HEK293T (cell line): ENCODE measurements at regions not wholly inside any gene's neighbourhood (a gene's known extent, or its start where the extent isn't known, plus 50 kb on each side); places are given as distances from the start of the nearest gene placed in this dataset.
"Not testable (repeated sequence)": the region's sequence is repeated elsewhere in the genome, so short reads cannot be mapped to it uniquely, and the experiment has no call there.

Experiments
- CTCF ChIA-PET: fragments of 350-600 bp; formaldehyde crosslinking; extraction: SDS; loops from one replicate; lab custom pipeline; 2021; ENCODE audit warnings: antibody characterized with exemption, inconsistent platforms; lab: Yijun Ruan, JAX
- POLR2A ChIA-PET: fragments of 350-600 bp; formaldehyde crosslinking; extraction: SDS; loops from one replicate; lab custom pipeline; 2020; ENCODE audit warnings: antibody characterized with exemption, inconsistent platforms; lab: Yijun Ruan, JAX
- DNase-seq: peaks from one replicate; pipeline ENCODE4 v3.0.0; 2012; ENCODE audit warnings: mixed read lengths; ENCODE audit errors: extremely low spot score
- ARNT ChIP-seq: fragments of 450-650 bp; IDR thresholded peaks from 2 replicates; pipeline ENCODE4 v1.6.1; 2017; ENCODE audit warnings: mild to moderate bottlenecking
- BHLHE40 ChIP-seq: fragments of 450-650 bp; IDR thresholded peaks from 2 replicates; pipeline ENCODE4 v1.6.1; 2016; ENCODE audit warnings: mild to moderate bottlenecking, moderate library complexity, borderline replicate concordance
- CTBP1 ChIP-seq: fragments of 450-650 bp; IDR thresholded peaks from 2 replicates; pipeline ENCODE4 v1.6.1; 2016; ENCODE audit warnings: borderline replicate concordance
- ELF4 ChIP-seq: fragments of 450-650 bp; IDR thresholded peaks from 2 replicates; pipeline ENCODE4 v1.6.1; 2017; ENCODE audit warnings: antibody characterized with exemption
- FOXA1 ChIP-seq: fragments of 450-650 bp; IDR thresholded peaks from 2 replicates; pipeline ENCODE4 v1.6.1; 2016; ENCODE audit warnings: mild to moderate bottlenecking
- FOXK2 ChIP-seq: fragments of 450-650 bp; IDR thresholded peaks from 2 replicates; pipeline ENCODE4 v1.6.1; 2016; ENCODE audit warnings: mild to moderate bottlenecking
- FOXM1 ChIP-seq: fragments of 450-650 bp; IDR thresholded peaks from 2 replicates; pipeline ENCODE4 v1.6.1; 2017; ENCODE audit warnings: mild to moderate bottlenecking, borderline replicate concordance
- HDGF ChIP-seq: fragments of 450-650 bp; IDR thresholded peaks from 2 replicates; pipeline ENCODE4 v1.6.1; 2017; ENCODE audit warnings: antibody characterized with exemption, borderline replicate concordance
- L3MBTL2 ChIP-seq: fragments of 450-650 bp; conservative IDR thresholded peaks from 2 replicates; pipeline ENCODE4 v1.6.1; 2016; ENCODE audit warnings: mild to moderate bottlenecking
- LEF1 ChIP-seq: fragments of 450-650 bp; IDR thresholded peaks from 2 replicates; pipeline ENCODE4 v1.6.1; 2017; ENCODE audit warnings: mild to moderate bottlenecking, borderline replicate concordance
- NFRKB ChIP-seq: fragments of 450-650 bp; IDR thresholded peaks from 2 replicates; pipeline ENCODE4 v1.6.1; 2016; ENCODE audit warnings: mild to moderate bottlenecking, moderate library complexity
- PKNOX1 ChIP-seq: fragments of 450-650 bp; IDR thresholded peaks from 2 replicates; pipeline ENCODE4 v1.6.1; 2016
- SP1 ChIP-seq: fragments of 450-650 bp; IDR thresholded peaks from 2 replicates; pipeline ENCODE4 v1.6.1; 2017
- SUZ12 ChIP-seq: fragments of 450-650 bp; IDR thresholded peaks from 2 replicates; pipeline ENCODE4 v1.6.1; 2016; ENCODE audit warnings: mild to moderate bottlenecking
- TARDBP ChIP-seq: fragments of 450-650 bp; IDR thresholded peaks from 2 replicates; pipeline ENCODE4 v1.6.1; 2016
- ZNF384 ChIP-seq: fragments of 450-650 bp; IDR thresholded peaks from 2 replicates; pipeline ENCODE4 v1.6.1; 2016

GRCh38 chr11:123338997-123339752 is 90.9 kb upstream of the GRAMD1B start:
- TF ChIP-seq CTBP1: no peak
- TF ChIP-seq LEF1: no peak
- no peak for TF ChIP-seq SUZ12
- no peak for TF ChIP-seq PKNOX1
- no peak for DNase-seq
- CTCF ChIA-PET: interaction anchor here (0.6 kb wide), 1 partner anchor 46 kb away, joined by 5 read pairs; no protein-coding TSS in a partner anchor
- POLR2A ChIA-PET: no interaction called here

GRCh38 chr11:123338266-123338800 is 91.7 kb upstream of the GRAMD1B start:
- DNase-seq: no peak
- POLR2A ChIA-PET: no interaction called here
- TF ChIP-seq LEF1 (no peak), SP1 (no peak)
- CTCF ChIA-PET: interaction anchor here (0.6 kb wide), 1 partner anchor 46 kb away, joined by 5 read pairs; no protein-coding TSS in a partner anchor

DNA sequence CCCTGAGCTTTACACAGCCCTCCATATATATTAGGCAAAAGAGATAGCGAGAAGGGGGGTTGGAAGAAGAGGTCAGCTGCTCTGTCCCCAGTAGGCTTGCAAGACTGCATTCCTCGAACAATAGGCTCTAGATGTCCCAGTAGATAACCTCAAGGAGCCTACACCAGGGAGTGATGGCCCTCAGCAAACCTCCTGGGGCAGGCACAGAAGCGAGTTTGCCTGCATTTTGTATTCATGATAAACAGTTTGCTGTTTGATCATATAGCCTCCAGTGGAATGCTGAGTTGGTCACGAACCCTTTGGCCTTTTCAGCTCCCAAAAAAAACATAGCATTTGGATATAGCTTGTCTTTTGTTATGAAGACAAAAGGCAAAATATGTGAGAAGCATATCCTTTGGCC is 95.1 kb upstream of the GRAMD1B start:
- no peak for TF ChIP-seq SP1
- TF ChIP-seq HDGF: no peak
- no peak for TF ChIP-seq PKNOX1
- no peak for TF ChIP-seq NFRKB
- TF ChIP-seq L3MBTL2: no peak
- TF ChIP-seq CTBP1: no peak
- TF ChIP-seq FOXM1: no peak
- no peak for TF ChIP-seq FOXK2
- no peak for TF ChIP-seq ELF4
- no peak for TF ChIP-seq TARDBP
- TF ChIP-seq BHLHE40: no peak
- TF ChIP-seq ZNF384: no peak
- no peak for TF ChIP-seq ARNT
- TF ChIP-seq LEF1: no peak
- TF ChIP-seq SUZ12: no peak
- TF ChIP-seq FOXA1: no peak
- DNase-seq: no peak
- ChIA-PET POLR2A (no interaction called here), CTCF (no interaction called here)

DNA sequence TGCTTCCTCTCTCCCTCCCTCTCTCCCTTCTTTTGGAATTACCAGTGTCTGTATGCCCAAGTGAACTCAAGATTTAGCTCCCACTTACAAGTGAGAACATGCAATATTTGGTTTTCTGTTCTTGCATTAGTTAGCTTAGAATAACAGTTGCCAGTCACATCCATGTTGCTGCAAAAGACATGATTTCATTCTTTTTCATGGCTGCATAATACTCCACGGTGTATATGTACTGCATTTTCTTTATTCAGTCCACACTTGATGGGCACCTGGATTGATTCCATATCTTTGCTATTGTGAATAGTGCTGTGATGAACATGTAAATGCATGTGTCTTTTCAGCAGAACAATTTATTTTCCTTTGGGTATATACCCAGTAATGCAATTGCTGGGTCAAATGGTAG is 97.5 kb upstream of the GRAMD1B start:
- POLR2A ChIA-PET, CTCF ChIA-PET, DNase-seq: not testable (repeated sequence)

DNA sequence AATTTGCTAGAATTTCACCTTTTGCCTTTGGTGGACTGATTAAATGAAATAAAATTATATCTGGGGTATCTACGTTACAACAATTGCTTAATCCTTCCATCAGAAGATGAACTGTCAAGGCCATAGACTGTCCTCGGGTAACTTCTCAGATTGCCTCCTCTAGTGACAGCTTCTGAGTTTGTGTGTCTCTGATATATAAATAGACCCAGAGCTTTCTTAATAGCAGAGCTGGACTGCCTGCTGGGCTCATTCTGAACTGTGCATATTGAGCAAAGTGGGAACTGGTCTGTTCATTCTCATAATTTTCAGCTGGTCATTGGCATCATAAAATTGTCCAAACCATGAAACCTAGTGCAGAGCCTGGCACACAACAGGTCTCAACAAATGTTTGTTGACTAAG is 99.1 kb upstream of the GRAMD1B start:
- ChIA-PET CTCF (no interaction called here), POLR2A (no interaction called here)
- DNase-seq: no peak
- no peak for TF ChIP-seq SUZ12

GRCh38 chr11:123330471-123330870 is 99.6 kb upstream of the GRAMD1B start:
- DNase-seq: no peak
- POLR2A ChIA-PET: no interaction called here
- TF ChIP-seq SUZ12: no peak
- no peak for TF ChIP-seq SP1
- no peak for TF ChIP-seq NFRKB
- TF ChIP-seq ARNT: no peak
- no peak for TF ChIP-seq ELF4
- CTCF ChIA-PET: no interaction called here

DNA sequence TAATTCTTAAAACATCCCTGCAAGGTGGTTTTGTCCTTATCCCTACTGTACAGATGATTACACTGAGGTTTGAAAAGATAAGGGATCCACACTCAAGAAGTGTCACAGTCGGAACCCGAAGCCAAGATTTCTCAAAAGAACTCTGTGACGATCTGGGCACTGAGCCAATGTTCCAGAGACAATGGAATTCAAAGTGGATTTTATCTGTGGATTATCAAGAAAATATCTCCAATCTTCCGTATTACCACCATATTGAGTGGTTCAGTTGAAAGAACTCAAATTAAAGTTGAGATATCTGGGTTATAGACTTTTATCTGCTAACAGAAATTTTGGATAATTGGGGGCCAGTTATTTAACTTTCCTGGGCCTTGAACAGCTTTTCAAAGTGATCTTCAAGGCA is 100.0 kb upstream of the GRAMD1B start:
- DNase-seq: no peak
- no peak for TF ChIP-seq SUZ12
- no peak for TF ChIP-seq TARDBP
- CTCF ChIA-PET: no interaction called here
- POLR2A ChIA-PET: no interaction called here

DNA sequence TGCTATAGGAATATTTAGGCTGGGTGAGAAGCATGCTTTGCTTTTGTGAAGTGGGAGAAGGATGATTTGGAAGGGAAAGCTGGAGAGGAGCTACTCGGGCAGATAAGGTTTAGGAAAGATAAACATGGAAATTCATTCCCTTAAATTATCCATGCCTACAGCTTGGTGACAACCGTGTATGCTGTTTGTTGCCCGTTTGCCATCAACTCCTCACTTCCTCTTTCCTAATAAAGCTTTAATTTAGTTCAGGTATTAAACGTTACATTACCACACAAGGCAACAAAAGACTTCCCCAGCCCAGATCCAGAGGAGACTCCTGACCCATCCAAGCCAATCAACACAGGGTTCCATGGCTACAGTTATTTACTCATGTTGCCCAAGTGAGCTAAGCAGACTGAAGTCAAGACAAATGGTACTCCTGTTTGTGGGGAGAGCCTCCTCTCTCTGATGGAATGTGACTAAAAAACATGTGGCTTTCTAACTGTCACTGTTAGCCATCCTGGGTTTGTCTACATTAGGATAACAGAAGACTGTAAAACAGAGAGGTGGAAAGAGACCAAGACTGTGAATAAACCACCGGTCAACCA is 101.7 kb upstream of the GRAMD1B start:
- DNase-seq: no peak
- TF ChIP-seq BHLHE40 (no peak), PKNOX1 (no peak), LEF1 (no peak), SP1 (no peak)
- CTCF ChIA-PET: interaction anchor here (0.9 kb wide), 1 partner anchor 81 kb away, joined by 3 read pairs; no protein-coding TSS in a partner anchor
- POLR2A ChIA-PET: no interaction called here
